Kidney (tissue), 13 donors: ENCODE measurements at regions not wholly inside any gene's neighbourhood (a gene's known extent, or its start where the extent isn't known, plus 50 kb on each side); places are given as distances from the start of the nearest gene placed in this dataset.

Experiments
- DNase-seq, 5 donors: peaks; one replicate each; pipeline ENCODE4 v3.0.0-alpha.2; 2013 to 2020
- FAIRE-seq: peaks from 2 replicates; lab custom pipeline; 2012; peaks lifted over from hg19 to GRCh38; lab: Jason Lieb, UNC
- H3K27ac ChIP-seq, 2 donors: one replicate each; pipeline ENCODE4 v1.7.0; 2013; ENCODE audit warnings: low read depth in 2 of 2, low read length in 2 of 2, inconsistent platforms in 1 of 2
- H3K27me3 ChIP-seq: one replicate; pipeline ENCODE4 v1.7.1; 2013; ENCODE audit warnings: low read length, inconsistent platforms; ENCODE audit not compliant: control insufficient read depth, insufficient read depth
- H3K36me3 ChIP-seq, 3 donors: one replicate each; pipeline versions ENCODE4 v1.7.0 to v1.7.1; 2013; ENCODE audit warnings: low read length in 3 of 3, control low read depth in 1 of 3, inconsistent platforms in 1 of 3; ENCODE audit not compliant: insufficient read depth in 3 of 3, control insufficient read depth in 2 of 3
- H3K4me1 ChIP-seq, 3 donors: one replicate each; pipeline versions ENCODE4 v1.7.0 to v1.7.1; 2013; ENCODE audit warnings: low read length in 3 of 3, inconsistent platforms in 1 of 3, low read depth in 1 of 3; ENCODE audit not compliant: control insufficient read depth in 2 of 3, insufficient read depth in 2 of 3
- H3K4me3 ChIP-seq, 3 donors: one replicate each; pipeline versions ENCODE4 v1.7.0 to v1.8.1; 2013; ENCODE audit warnings: low read length in 3 of 3, control low read depth in 1 of 3, inconsistent platforms in 1 of 3
- H3K9ac ChIP-seq, 3 donors: one replicate each; pipeline versions ENCODE4 v1.7.0 to v1.7.1; 2013; ENCODE audit warnings: low read length in 3 of 3, control low read depth in 1 of 3, inconsistent platforms in 1 of 3
- H3K9me3 ChIP-seq, 3 donors: one replicate each; pipeline versions ENCODE4 v1.7.0 to v1.7.1; 2013; ENCODE audit warnings: low read length in 3 of 3, control low read depth in 1 of 3, inconsistent platforms in 1 of 3; ENCODE audit not compliant: control insufficient read depth in 2 of 3, insufficient read depth in 1 of 3
- CTCF ChIP-seq: IDR thresholded peaks from 3 replicates; pipeline ENCODE4 v1.5.1; 2012; ENCODE audit warnings: mild to moderate bottlenecking, moderate library complexity, borderline replicate concordance; ENCODE audit not compliant: insufficient read depth; ENCODE audit errors: extremely low read depth
- intact Hi-C: fragments of 100-400 bp; cut with DNase I; formaldehyde crosslinking; loops from one replicate; pipeline ENCODE4 v1.11.1; 2022
- donor health status: control.
- donor health status: control.
- donor health status: control.
- donor health status: control.
- donor health status: control.
- donor health status: DM: yes; HTN: yes; CAD: no.
- donor health status: Normal renal cell carcinoma (clear cell type).

- Histone ChIP-seq H3K27me3 (no peaks in the 10 kb centered on the region), H3K27ac (no peak overlapping the region), H3K4me1 (no peaks in the 10 kb centered on the region), H3K9me3 (no peaks in the 10 kb centered on the region), H3K4me3 (no peak overlapping the region), H3K9ac (no peak overlapping the region), H3K36me3 (no peaks in the 10 kb centered on the region)
- intact Hi-C loops: no loop called here
- FAIRE-seq (no peak), DNase-seq (no peak)
- TF ChIP-seq CTCF: no peak
These were observed 278.2 kb downstream of the PTPRU start for GRCh38 chr1:29514361-29515169.

GRCh38 chr1:29513357-29513756 lies 277.0 kb downstream of the PTPRU start:
- H3K9ac ChIP-seq: no peak overlapping the region
- intact Hi-C loops: no loop called here
- no peaks in the 10 kb centered on the region for H3K36me3 ChIP-seq
- no peak overlapping the region for H3K27ac ChIP-seq
- no peaks in the 10 kb centered on the region for H3K4me1 ChIP-seq
- DNase-seq: peak in 2 of 5 donors; percentile 27 to 46
- H3K27me3 ChIP-seq: no peaks in the 10 kb centered on the region
- H3K4me3 ChIP-seq: no peak overlapping the region
- peak; percentile 43 for TF ChIP-seq CTCF
- no peaks in the 10 kb centered on the region for H3K9me3 ChIP-seq
- FAIRE-seq: no peak

- DNase-seq (no peak), FAIRE-seq (no peak)
- no peaks in the 10 kb centered on the region for H3K27me3 ChIP-seq
- TF ChIP-seq CTCF: no peak
- H3K27ac ChIP-seq: no peak overlapping the region
- intact Hi-C loops: no loop called here
- H3K36me3 ChIP-seq: no peaks in the 10 kb centered on the region
- no peak overlapping the region for H3K4me3 ChIP-seq
- H3K9ac ChIP-seq: no peak overlapping the region
- no peaks in the 10 kb centered on the region for H3K9me3 ChIP-seq
- H3K4me1 ChIP-seq: no peaks in the 10 kb centered on the region
These were observed 275.1 kb downstream of the PTPRU start for GRCh38 chr1:29511436-29511835.
